ENCODE measurements at regions not wholly inside any gene's neighbourhood (a gene's known extent, or its start where the extent isn't known, plus 50 kb on each side); places are given as distances from the start of the nearest gene placed in this dataset.
"Not testable (repeated sequence)": the region's sequence is repeated elsewhere in the genome, so short reads cannot be mapped to it uniquely, and the experiment has no call there.

- H3F3A ChIP-seq (replicated peaks; ENCODE audit: insufficient read depth); H3K4me1 ChIP-seq (ENCODE audit: control insufficient read depth in 1 of 2, insufficient read depth in 2 of 2, low read depth in 1 of 2, low read length in 1 of 2); H3K4me2 ChIP-seq; H3K9me2 ChIP-seq; H3K36me3 ChIP-seq (replicated peaks in 1 of 2; ENCODE audit: control insufficient read depth in 1 of 2, insufficient read depth in 2 of 2, low read length in 1 of 2); H2AFZ ChIP-seq (ENCODE audit: low read depth); H3K4me3 ChIP-seq (ENCODE audit: low read depth in 2 of 2, low read length in 1 of 2); H4K20me1 ChIP-seq (ENCODE audit: insufficient read depth); H3K9me3 ChIP-seq; H3K9ac ChIP-seq; H3K27me3 ChIP-seq (ENCODE audit: insufficient read depth); H3K27ac ChIP-seq (ENCODE audit: low read depth in 2 of 2, low read length in 1 of 2); DNase-seq; H3K79me2 ChIP-seq (ENCODE audit: insufficient read depth); CTCF ChIA-PET; POLR2A ChIA-PET: not testable (repeated sequence)
- WGBS (ENCODE audit: low lambda C conversion rate), result 51% methylated on average over 15 of the region's 23 CpGs
These were observed 1890.0 kb upstream of the CDH9 start for GRCh38 chr5:28928327-28928790.

- Histone ChIP-seq H3K36me3 (replicated peaks in 1 of 2; ENCODE audit: control insufficient read depth in 1 of 2, insufficient read depth in 2 of 2, low read length in 1 of 2) (no peaks in the 10 kb centered on the region), H3K4me3 (ENCODE audit: low read depth in 2 of 2, low read length in 1 of 2) (no peak overlapping the region), H3K9me2 (no peaks in the 10 kb centered on the region), H4K20me1 (ENCODE audit: insufficient read depth) (no peaks in the 10 kb centered on the region), H3K9me3 (no peaks in the 10 kb centered on the region), H2AFZ (ENCODE audit: low read depth) (no peak overlapping the region), H3F3A (replicated peaks; ENCODE audit: insufficient read depth) (no peaks in the 10 kb centered on the region), H3K9ac (no peak overlapping the region), H3K79me2 (ENCODE audit: insufficient read depth) (no peaks in the 10 kb centered on the region), H3K4me2 (no peak overlapping the region), H3K27me3 (ENCODE audit: insufficient read depth) (no peaks in the 10 kb centered on the region), H3K27ac (ENCODE audit: low read depth in 2 of 2, low read length in 1 of 2) (no peak overlapping the region), H3K4me1 (ENCODE audit: control insufficient read depth in 1 of 2, insufficient read depth in 2 of 2, low read depth in 1 of 2, low read length in 1 of 2) (no peaks in the 10 kb centered on the region)
- no peak for TF ChIP-seq MEF2A (IDR thresholded peaks at IDR 0.05; ENCODE audit: borderline replicate concordance, low read depth)
- no peak for TF ChIP-seq CHD2 (IDR thresholded peaks at IDR 0.05; ENCODE audit: low read length, partially characterized antibody)
- no peak for TF ChIP-seq RFX5 (IDR thresholded peaks at IDR 0.05; ENCODE audit: low read length)
- no peak for TF ChIP-seq GATA2 (CRISPR knock-in tag; IDR thresholded peaks at IDR 0.05)
- TF ChIP-seq JUND (IDR thresholded peaks at IDR 0.05), result no peak
- TF ChIP-seq ELF1 (IDR thresholded peaks at IDR 0.05), result no peak
- no peak for TF ChIP-seq EZH2phosphoT487 (IDR thresholded peaks at IDR 0.05; ENCODE audit: borderline replicate concordance, low read depth)
- TF ChIP-seq MXI1 (IDR thresholded peaks at IDR 0.05; ENCODE audit: low read depth, low read length), result no peak
- no peak for TF ChIP-seq USF2 (IDR thresholded peaks at IDR 0.05; ENCODE audit: borderline replicate concordance, low read depth, low read length)
- DNase-seq, result no peak
- ChIA-PET CTCF (no interaction called here), POLR2A (no interaction called here)
- 73% methylated on average over 28 of the region's 71 CpGs for WGBS (ENCODE audit: low lambda C conversion rate)
These were observed 1889.4 kb upstream of the CDH9 start for GRCh38 chr5:28927559-28928326.

GRCh38 chr5:28926422-28926821 is 1888.0 kb upstream of the CDH9 start:
- Histone ChIP-seq H3K27ac (ENCODE audit: low read depth in 2 of 2, low read length in 1 of 2) (no peak overlapping the region), H2AFZ (ENCODE audit: low read depth) (no peak overlapping the region), H3K27me3 (ENCODE audit: insufficient read depth) (no peaks in the 10 kb centered on the region), H3F3A (replicated peaks; ENCODE audit: insufficient read depth) (no peaks in the 10 kb centered on the region), H3K79me2 (ENCODE audit: insufficient read depth) (no peaks in the 10 kb centered on the region), H4K20me1 (ENCODE audit: insufficient read depth) (no peaks in the 10 kb centered on the region), H3K9me2 (no peaks in the 10 kb centered on the region), H3K4me2 (no peak overlapping the region), H3K9ac (no peak overlapping the region), H3K36me3 (replicated peaks in 1 of 2; ENCODE audit: control insufficient read depth in 1 of 2, insufficient read depth in 2 of 2, low read length in 1 of 2) (no peaks in the 10 kb centered on the region), H3K4me1 (ENCODE audit: control insufficient read depth in 1 of 2, insufficient read depth in 2 of 2, low read depth in 1 of 2, low read length in 1 of 2) (no peaks in the 10 kb centered on the region), H3K4me3 (ENCODE audit: low read depth in 2 of 2, low read length in 1 of 2) (no peak overlapping the region), H3K9me3 (no peaks in the 10 kb centered on the region)
- POLR2A ChIA-PET, result no interaction called here
- DNase-seq, result no peak
- CTCF ChIA-PET, result interaction anchor here (1.0 kb wide), 1 partner anchor 14 kb away, joined by 3 read pairs; no protein-coding TSS in a partner anchor
- TF ChIP-seq NFIC (IDR thresholded peaks at IDR 0.05; ENCODE audit: borderline replicate concordance) (no peak), USF1 (IDR thresholded peaks at IDR 0.05; ENCODE audit: borderline replicate concordance, low read depth) (no peak), ZBTB33 (IDR thresholded peaks at IDR 0.05; ENCODE audit: borderline replicate concordance, low read depth) (no peak), TEAD4 (IDR thresholded peaks at IDR 0.05; ENCODE audit: borderline replicate concordance, insufficient read depth) (no peak), SMC3 (IDR thresholded peaks at IDR 0.05; ENCODE audit: low read depth, low read length) (no peak)
- 62% methylated on average over 13 of the region's 17 CpGs for WGBS (ENCODE audit: low lambda C conversion rate)

Data from SK-N-SH (cell line).